C4-2B (cell line): ENCODE measurements at regions not wholly inside any gene's neighbourhood (a gene's known extent, or its start where the extent isn't known, plus 50 kb on each side); places are given as distances from the start of the nearest gene placed in this dataset.

ENCODE experiments used
- CTCF ChIP-seq: fragments of 450-650 bp; conservative IDR thresholded peaks from 2 replicates; pipeline ENCODE4 v1.5.1; 2017; ENCODE audit warnings: mild to moderate bottlenecking
- ZFX ChIP-seq: fragments of 450-650 bp; IDR thresholded peaks from 2 replicates; pipeline ENCODE4 v1.6.1; 2017

GRCh38 chr2:220280736-220281135 lies 653.3 kb downstream of the SLC4A3 start:
- TF ChIP-seq CTCF, result no peak
- no peak for TF ChIP-seq ZFX
